Thyroid gland (tissue), 4 donors: ENCODE measurements at regions not wholly inside any gene's neighbourhood (a gene's known extent, or its start where the extent isn't known, plus 50 kb on each side); places are given as distances from the start of the nearest gene placed in this dataset.

Source experiments
- POLR2A ChIP-seq, 2 donors: fragments of 450-650 bp; IDR thresholded peaks; one replicate each; pipeline ENCODE4 v1.6.1; 2017; ENCODE audit warnings: antibody characterized with exemption in 2 of 2, mild to moderate bottlenecking in 2 of 2, moderate library complexity in 1 of 2
- TF ChIP-seq, protein P1 (sequence below), 6 experiments: fragments of 200-600 bp in 3 of 6; fragments of 450-650 bp in 3 of 6; sonication (generic) in 3 of 6; IDR thresholded peaks; one replicate each; pipeline ENCODE4 v1.5.1; 2016 to 2019; ENCODE audit warnings: antibody characterized with exemption in 6 of 6, mild to moderate bottlenecking in 2 of 6, inconsistent platforms in 1 of 6, moderate library complexity in 1 of 6

DNA sequence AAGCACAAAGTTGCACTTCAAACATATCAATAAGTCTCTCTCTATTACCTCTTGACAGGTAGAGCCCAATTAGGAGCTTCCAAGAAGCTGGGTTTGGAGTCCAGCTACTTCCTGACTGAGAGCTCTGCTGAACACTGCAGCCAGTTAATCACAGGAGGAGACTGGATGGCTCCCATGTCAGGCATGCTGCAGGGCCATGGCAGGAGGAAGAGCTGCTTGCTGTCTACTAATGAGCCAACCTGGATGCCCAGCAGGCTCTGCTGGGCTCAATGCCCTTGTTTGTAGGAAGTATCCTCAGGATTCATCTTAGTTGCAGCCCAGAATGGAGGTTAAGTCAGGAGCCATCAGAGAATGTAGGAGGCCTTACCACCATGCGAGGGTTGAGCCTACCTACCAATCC, 91.9 kb downstream of the TMEM215 start:
- no peak for TF ChIP-seq POLR2A (IDR thresholded peaks at IDR 0.05)
- TF ChIP-seq, protein P1, sequence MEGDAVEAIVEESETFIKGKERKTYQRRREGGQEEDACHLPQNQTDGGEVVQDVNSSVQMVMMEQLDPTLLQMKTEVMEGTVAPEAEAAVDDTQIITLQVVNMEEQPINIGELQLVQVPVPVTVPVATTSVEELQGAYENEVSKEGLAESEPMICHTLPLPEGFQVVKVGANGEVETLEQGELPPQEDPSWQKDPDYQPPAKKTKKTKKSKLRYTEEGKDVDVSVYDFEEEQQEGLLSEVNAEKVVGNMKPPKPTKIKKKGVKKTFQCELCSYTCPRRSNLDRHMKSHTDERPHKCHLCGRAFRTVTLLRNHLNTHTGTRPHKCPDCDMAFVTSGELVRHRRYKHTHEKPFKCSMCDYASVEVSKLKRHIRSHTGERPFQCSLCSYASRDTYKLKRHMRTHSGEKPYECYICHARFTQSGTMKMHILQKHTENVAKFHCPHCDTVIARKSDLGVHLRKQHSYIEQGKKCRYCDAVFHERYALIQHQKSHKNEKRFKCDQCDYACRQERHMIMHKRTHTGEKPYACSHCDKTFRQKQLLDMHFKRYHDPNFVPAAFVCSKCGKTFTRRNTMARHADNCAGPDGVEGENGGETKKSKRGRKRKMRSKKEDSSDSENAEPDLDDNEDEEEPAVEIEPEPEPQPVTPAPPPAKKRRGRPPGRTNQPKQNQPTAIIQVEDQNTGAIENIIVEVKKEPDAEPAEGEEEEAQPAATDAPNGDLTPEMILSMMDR (IDR thresholded peaks at IDR 0.05) = no peak
